Activated CD4-positive, alpha-beta T cell treated with anti-CD3 and anti-CD28 coated beads, Interleukin-2, amount 50 U/mL, for 4 hours (primary cell): ENCODE measurements at regions not wholly inside any gene's neighbourhood (a gene's known extent, or its start where the extent isn't known, plus 50 kb on each side); places are given as distances from the start of the nearest gene placed in this dataset.

Experiments
- DNase-seq, 2 experiments: peaks; one replicate each; pipeline ENCODE4 v3.0.0-alpha.2; 2020

DNA sequence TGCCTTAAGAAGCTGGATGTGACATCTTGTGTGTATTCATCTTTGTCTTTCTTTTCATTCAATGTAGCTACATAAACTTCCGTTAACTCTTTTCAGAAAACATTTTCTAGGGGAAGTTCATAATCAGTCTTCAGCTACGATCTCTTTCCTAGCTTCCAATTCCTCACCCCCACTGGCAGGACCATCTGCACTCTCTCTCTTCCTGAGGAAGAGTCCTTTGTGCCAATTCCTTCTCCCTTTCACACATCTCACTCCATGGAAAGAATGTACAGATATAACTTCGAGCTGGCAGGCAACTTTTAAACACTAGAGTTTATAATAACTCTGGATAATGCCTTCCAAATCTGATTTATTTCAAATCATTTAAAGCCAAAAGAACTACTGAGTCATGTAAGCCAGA is 495.7 kb downstream of the GALC start:
- DNase-seq, result no peak

DNA sequence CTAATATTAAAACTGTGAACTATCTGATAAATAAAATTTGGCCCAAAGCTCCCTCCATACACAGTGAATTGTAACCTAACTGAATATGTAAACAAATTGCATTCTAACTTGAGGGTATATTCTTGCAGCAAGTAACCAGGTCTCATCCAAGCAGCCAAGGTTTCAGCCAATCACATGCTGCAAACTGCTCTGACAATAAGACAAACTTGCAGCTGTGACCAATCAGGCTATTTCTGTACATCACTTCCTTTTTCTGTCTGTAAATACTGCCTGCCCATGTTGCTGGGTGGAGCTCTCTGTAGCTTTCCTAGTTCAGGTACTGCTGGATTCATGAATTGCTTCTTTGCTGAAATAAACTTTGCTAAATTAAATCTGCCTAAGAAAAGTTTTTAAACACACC is 499.0 kb downstream of the GALC start:
- DNase-seq, result no peak

DNA sequence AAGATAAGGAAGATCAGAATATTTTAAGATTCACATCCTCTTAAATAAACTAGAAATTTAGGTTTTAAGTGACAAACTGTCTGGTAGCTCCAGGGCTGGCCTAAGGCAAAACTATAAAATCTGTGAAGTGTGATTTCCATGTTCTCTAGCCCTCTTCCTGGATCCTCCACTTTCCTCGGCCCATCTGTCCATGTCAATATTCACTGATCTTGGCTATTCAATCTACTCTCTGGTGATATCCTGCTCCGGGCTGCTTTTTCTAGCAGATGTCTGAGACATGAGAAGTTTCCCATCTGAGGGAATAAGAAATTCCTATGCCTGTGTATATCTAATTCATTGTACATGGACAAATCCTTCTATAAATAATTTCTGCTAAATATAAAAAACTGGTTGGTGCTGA is 500.4 kb downstream of the GALC start:
- no peak for DNase-seq

DNA sequence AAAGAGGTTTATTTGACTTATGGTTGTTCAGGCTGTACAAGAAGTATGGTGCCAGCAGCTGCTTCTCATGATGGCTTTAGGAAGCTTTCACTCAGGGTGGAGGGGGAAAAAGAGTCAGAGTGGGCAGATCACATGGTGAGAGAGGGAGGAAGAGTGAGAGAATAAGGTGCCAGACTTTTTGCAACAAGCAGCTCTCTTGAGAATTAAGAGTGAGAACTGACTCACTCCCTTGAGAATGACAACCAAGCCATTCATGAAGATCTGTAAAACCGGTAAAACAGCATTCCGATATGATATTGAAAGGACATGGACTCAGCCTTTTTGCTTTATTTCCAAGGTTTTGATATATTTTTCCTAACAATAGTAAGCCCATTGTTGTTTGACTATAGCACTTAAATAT is 501.2 kb downstream of the GALC start:
- no peak for DNase-seq

- DNase-seq, result no peak
Measured at GRCh38 chr14:87489196-87489819, 503.7 kb downstream of the GALC start.

DNA sequence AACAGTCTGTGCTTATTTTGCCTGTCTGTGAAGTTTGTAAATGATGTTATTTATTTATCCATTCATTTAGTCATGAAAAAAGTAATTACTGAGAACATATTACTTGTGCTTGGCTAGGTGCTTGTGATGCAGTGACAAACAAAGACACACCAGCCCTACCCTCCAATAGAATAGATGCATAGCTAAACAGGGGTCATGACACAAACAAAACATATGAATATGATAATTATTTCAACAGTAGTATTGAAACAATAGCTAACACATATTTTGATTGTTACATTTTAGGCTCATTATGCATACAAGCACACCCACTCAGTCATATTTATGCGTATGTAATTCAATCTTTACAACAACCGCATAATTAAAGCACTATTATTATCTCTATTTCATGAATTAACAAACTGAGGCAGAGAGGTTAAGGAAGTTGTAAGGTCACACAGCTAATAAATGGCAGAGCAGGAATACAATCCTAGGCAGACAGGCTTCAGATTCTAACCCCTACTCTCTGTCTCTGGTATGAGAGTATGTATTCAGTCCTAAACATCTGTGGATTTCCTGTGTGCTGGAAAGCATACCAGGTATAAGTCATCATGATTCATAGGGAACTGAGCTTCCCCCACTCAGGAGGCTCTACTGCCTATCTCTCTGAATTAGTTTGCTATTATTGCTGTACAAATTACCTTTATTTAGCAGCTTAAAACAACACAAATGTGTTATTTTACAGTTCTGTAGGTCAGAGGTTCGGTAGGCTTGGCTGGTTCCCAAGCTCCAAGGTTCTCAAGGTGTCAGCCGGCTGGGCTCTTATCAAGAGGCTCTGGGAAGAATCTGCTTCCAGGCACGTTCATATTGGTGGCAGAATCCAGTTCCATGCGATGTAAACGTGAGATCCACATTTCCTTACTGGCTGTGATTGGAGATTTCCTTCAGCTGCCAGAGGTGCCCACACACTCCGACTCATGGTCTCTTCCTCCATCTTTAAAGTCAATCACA is 509.4 kb downstream of the GALC start:
- no peak for DNase-seq

DNA sequence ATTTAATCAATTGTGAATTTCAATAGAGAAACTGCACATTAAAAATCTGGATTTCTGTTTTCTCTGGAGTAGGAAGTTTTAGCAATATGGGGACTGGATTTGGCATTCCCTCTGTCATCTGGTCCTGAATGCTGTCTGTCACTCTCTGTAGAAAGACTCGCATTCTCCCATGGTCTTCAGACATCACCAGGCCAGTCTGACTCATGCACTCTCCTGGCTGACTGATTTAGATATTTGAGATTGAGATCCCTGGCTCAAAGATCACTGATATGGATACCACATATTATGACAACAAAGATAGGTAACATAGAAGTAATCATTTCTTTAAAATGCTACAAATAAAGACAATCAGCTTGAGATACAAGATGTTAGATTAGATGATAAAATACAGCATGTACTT is 524.5 kb downstream of the GALC start:
- no peak for DNase-seq

GRCh38 chr14:87467578-87467977 is 525.4 kb downstream of the GALC start:
- no peak for DNase-seq

- DNase-seq, result no peak
Measured at GRCh38 chr14:87465770-87466169, 527.2 kb downstream of the GALC start.

GRCh38 chr14:87461704-87462103 is 531.3 kb downstream of the GALC start:
- DNase-seq, result no peak

- no peak for DNase-seq
Measured at GRCh38 chr14:87457720-87458119, 535.3 kb downstream of the GALC start.

DNA sequence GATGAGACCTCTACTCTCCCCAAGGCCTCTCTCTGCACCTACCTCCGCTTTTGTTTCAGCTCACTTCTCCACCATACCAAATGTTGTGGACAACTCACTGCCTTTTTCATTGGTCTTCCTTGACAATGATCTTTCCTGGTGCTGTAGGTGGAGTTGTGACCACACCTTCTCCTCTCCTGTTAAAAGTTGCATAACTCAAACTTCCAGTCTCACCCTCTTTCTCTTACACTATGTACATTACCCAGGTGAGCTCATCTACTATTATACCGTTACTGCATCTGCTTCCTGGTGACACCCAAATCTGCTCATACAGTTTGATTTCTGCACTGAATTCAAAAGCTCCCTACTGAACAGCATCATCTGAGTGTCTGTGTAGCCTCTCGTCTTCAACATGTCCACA is 542.8 kb downstream of the GALC start:
- no peak for DNase-seq

DNA sequence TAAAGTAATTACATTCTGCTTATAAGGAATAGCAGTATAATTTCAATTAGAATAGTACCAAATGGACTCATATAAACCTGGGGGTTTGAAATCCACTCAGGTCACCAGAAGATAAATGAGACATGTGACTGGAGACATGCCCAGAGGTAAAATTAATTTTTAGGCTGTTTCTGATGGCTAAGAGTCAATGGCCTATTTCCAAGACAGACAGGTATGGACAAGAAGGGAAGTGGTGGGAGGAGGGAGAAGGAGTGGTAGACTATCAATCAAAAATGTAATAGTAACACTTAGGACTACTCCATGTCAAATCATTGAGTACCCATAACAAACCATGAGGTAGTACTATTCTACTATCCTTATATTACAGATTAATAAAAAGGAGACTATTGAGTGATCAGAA is 544.0 kb downstream of the GALC start:
- no peak for DNase-seq

GRCh38 chr14:87443787-87444186 is 549.2 kb downstream of the GALC start:
- DNase-seq, result no peak

DNA sequence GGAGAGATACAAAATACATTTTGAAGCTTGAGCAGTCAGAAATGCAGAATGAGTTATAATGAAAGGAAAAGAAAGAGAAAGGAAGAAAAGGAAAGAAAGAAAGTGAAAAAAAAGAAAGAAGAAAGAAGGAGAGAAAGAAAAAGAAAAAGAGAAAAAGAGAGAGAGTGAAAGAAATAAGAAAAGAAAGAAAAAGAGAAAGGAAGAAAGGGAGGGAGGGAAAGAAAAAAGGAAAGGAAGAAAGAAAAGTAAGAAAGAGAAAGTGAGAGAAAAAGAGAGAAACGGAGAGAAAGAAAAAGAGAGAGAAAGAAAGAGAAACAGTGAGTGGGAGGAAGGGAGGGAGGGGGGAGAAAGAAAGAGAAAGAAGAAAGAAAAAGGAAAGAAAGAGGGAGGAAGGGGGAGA is 549.9 kb downstream of the GALC start:
- DNase-seq, result no peak

- no peak for DNase-seq
Measured at GRCh38 chr14:87437158-87437557, 555.8 kb downstream of the GALC start.

- DNase-seq, result no peak
Measured at GRCh38 chr14:87434680-87435079, 558.3 kb downstream of the GALC start.

GRCh38 chr14:87434011-87434410 is 559.0 kb downstream of the GALC start:
- no peak for DNase-seq

DNA sequence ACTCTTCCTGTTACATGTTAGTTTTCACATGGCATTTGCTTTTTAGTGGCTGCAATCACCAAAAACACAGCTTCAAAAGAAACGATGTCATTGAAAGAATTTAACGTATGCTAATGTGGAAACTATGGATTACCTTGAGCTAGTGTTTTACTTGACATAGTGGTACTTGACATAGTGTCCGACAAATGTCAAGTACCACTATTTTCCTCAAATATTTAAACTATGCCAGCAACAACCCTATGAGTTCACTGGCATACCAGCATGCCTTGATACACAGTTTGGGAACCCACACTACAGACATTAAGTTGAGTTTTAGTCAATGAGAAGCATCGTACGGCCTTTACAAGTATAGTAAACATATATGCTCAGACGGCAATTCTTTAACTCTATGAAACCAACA is 560.3 kb downstream of the GALC start:
- DNase-seq, result no peak

GRCh38 chr14:87430810-87431209 is 562.2 kb downstream of the GALC start:
- no peak for DNase-seq

DNA sequence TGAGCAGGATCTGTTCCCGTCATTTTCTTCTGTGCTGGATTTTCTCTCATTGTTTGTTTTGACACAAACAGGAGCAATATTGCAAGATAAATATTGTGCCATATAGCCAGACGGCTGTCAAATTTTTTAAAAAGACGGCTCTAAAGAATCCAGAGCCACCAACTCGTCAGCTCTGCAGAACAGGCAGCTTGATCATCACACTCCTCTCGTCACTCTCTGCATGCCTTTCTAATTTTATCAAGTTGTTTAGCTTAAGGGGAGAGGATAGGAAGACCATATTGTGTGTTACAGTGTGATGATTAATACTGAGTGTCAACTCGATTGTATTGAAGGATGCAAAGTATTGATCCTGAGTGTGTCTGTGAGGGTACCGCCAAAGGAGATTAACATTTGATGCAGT is 562.8 kb downstream of the GALC start:
- no peak for DNase-seq

GRCh38 chr14:87419925-87420324 is 573.1 kb downstream of the GALC start:
- DNase-seq, result no peak

DNA sequence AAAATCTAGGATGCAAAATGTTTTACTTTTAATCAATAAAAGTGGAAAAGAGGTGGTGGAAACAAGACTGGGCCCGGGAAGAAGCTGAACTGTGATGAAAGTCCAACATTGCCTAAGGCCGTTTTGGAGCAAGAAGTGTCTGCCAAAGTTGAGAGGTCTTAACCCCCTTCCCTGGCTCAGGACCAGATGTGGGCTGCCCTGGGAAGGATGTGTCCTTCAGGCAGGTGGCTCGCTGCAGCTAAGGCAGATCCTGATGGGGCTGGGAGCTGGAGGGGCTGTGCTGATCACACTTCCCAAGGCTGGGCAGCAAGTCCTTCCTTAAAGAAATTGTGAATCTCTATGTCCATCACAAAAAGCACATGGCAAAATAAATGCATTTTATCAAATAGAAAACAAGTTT is 581.6 kb downstream of the GALC start:
- DNase-seq, result no peak

GRCh38 chr14:87409393-87409792 is 583.6 kb downstream of the GALC start:
- no peak for DNase-seq

- DNase-seq, result no peak
Measured at GRCh38 chr14:87407344-87407743, 585.6 kb downstream of the GALC start.
